Naive thymus-derived CD4-positive, alpha-beta T cell (primary cell): ENCODE measurements at regions not wholly inside any gene's neighbourhood (a gene's known extent, or its start where the extent isn't known, plus 50 kb on each side); places are given as distances from the start of the nearest gene placed in this dataset.

Experiments used
- ATAC-seq: fragments of 150-1000 bp; cut with Tn5 transposase; 2 replicates; pipeline ENCODE4 v1.10.0; 2021; ENCODE audit warnings: mild to moderate bottlenecking, moderate library complexity
- CTCF ChIA-PET: fragments of 350-600 bp; sonication (Branson Sonifier 250); formaldehyde crosslinking; loops from one replicate; lab custom pipeline; 2021; ENCODE audit warnings: antibody characterized with exemption; lab: Charles Lee
- POLR2A ChIA-PET: fragments of 350-600 bp; sonication (Branson Sonifier 250); formaldehyde crosslinking; loops from one replicate; lab custom pipeline; 2021; ENCODE audit warnings: antibody characterized with exemption, inconsistent platforms; lab: Charles Lee
- DNase-seq, 9 donors: peaks; one replicate each; pipeline versions ENCODE4 v3.0.0 to v3.0.0-alpha.2; 2020 to 2022; ENCODE audit warnings: mixed read lengths in 1 of 9
- H3K27ac ChIP-seq: one replicate; pipeline ENCODE4 v1.7.0; 2013; ENCODE audit warnings: mild to moderate bottlenecking, low read depth, low read length, moderate library complexity
- H3K27me3 ChIP-seq, 2 donors: one replicate each; pipeline ENCODE4 v1.7.0; 2013; ENCODE audit warnings: low read length in 2 of 2, mild to moderate bottlenecking in 2 of 2, moderate library complexity in 2 of 2; ENCODE audit not compliant: control insufficient read depth in 2 of 2, insufficient read depth in 2 of 2
- H3K36me3 ChIP-seq, 3 experiments: 1 replicate in 2 of 3; 2 replicates in 1 of 3; pipeline ENCODE4 v1.7.0; 2013; ENCODE audit warnings: low read length in 3 of 3, mild to moderate bottlenecking in 3 of 3, moderate library complexity in 1 of 3; ENCODE audit not compliant: insufficient read depth in 3 of 3, control insufficient read depth in 2 of 3
- H3K4me1 ChIP-seq, 2 donors: one replicate each; pipeline ENCODE4 v1.7.0; 2013; ENCODE audit warnings: low read length in 2 of 2, mild to moderate bottlenecking in 2 of 2, moderate library complexity in 1 of 2; ENCODE audit not compliant: control insufficient read depth in 2 of 2, insufficient read depth in 2 of 2
- H3K4me3 ChIP-seq: 2 replicates; pipeline ENCODE4 v1.7.0; 2013; ENCODE audit warnings: mild to moderate bottlenecking, low read length
- H3K9me3 ChIP-seq, 3 experiments: 1 replicate in 2 of 3; 2 replicates in 1 of 3; pipeline ENCODE4 v1.7.0; 2013; ENCODE audit warnings: low read length in 3 of 3; ENCODE audit not compliant: control insufficient read depth in 2 of 3
- H3K27ac Mint-ChIP-seq, 9 donors: one replicate each; pipeline ENCODE4 v1.8.0; 2020 to 2022; ENCODE audit warnings: mixed read lengths in 9 of 9, mild to moderate bottlenecking in 8 of 9, moderate library complexity in 5 of 9, inconsistent platforms in 2 of 9
- H3K27me3 Mint-ChIP-seq, 5 donors: one replicate each; pipeline ENCODE4 v1.8.0; 2021 to 2022; ENCODE audit warnings: mixed read lengths in 5 of 5, mild to moderate bottlenecking in 1 of 5
- H3K36me3 Mint-ChIP-seq, 5 donors: one replicate each; pipeline ENCODE4 v1.8.0; 2020 to 2022; ENCODE audit warnings: mixed read lengths in 5 of 5, mild to moderate bottlenecking in 3 of 5, inconsistent platforms in 1 of 5
- H3K4me1 Mint-ChIP-seq, 7 donors: one replicate each; pipeline ENCODE4 v1.8.0; 2020 to 2022; ENCODE audit warnings: mixed read lengths in 7 of 7, mild to moderate bottlenecking in 3 of 7, inconsistent platforms in 1 of 7
- H3K4me3 Mint-ChIP-seq, 10 donors: one replicate each; pipeline ENCODE4 v1.8.0; 2020 to 2022; ENCODE audit warnings: mild to moderate bottlenecking in 10 of 10, mixed read lengths in 10 of 10, moderate library complexity in 6 of 10, inconsistent platforms in 2 of 10
- H3K9me3 Mint-ChIP-seq, 11 donors: one replicate each; pipeline ENCODE4 v1.8.0; 2020 to 2022; ENCODE audit warnings: mixed read lengths in 11 of 11, mild to moderate bottlenecking in 4 of 11, inconsistent platforms in 1 of 11, moderate library complexity in 1 of 11
- intact Hi-C, 2 donors: fragments of 100-400 bp; cut with micrococcal nuclease; formaldehyde crosslinking; loops; one replicate each; pipeline ENCODE4 v1.15.1; 2023

DNA sequence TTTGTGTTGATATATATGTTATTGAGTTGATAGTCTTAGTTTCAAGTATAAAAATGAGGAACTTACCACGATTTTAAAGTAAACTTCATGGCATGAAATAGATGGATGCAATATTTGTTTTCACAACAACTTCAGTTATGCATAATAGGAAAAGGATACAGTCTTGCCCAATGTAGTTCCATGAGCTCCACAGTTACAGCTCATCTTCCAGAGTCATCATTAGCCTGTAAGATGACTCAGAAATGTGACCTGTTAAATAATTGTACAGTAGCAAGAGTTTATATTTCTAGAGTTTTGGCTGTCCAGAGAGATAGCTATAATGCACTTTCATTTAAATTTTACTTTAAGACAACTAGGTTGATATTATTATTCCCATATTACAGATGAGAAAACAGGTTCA, 80.9 kb upstream of the ARHGAP28 start:
- intact Hi-C loops, result no loop called here
- Histone ChIP-seq H3K27me3 (no peaks in the 10 kb centered on the region), H3K27ac (no peak overlapping the region), H3K9me3 (no peaks in the 10 kb centered on the region), H3K4me3 (no peak overlapping the region), H3K4me1 (no peaks in the 10 kb centered on the region), H3K36me3 (no peaks in the 10 kb centered on the region)
- no peak overlapping the region for H3K27ac Mint-ChIP-seq
- ChIA-PET CTCF (no interaction called here), POLR2A (no interaction called here)
- H3K4me1 Mint-ChIP-seq, result no peaks in the 10 kb centered on the region
- no peak for DNase-seq
- H3K36me3 Mint-ChIP-seq, result no peaks in the 10 kb centered on the region
- H3K4me3 Mint-ChIP-seq, result no peak overlapping the region
- H3K9me3 Mint-ChIP-seq, result peaks cover 0 to 16% (median 5%) of the 10 kb centered on the region in 11 donors
- no peak for ATAC-seq
- no peaks in the 10 kb centered on the region for H3K27me3 Mint-ChIP-seq

GRCh38 chr18:6649421-6650126, 79.9 kb upstream of the ARHGAP28 start:
- DNase-seq (no peak), ATAC-seq (no peak)
- no peaks in the 10 kb centered on the region for H3K4me1 ChIP-seq
- Mint-ChIP-seq H3K36me3 (no peaks in the 10 kb centered on the region), H3K9me3 (peaks cover 0 to 16% (median 6%) of the 10 kb centered on the region in 11 donors), H3K27me3 (no peaks in the 10 kb centered on the region), H3K4me1 (no peaks in the 10 kb centered on the region), H3K4me3 (no peak overlapping the region), H3K27ac (no peak overlapping the region)
- no peaks in the 10 kb centered on the region for H3K27me3 ChIP-seq
- H3K27ac ChIP-seq, result no peak overlapping the region
- intact Hi-C loops, result no loop called here
- ChIA-PET CTCF (no interaction called here), POLR2A (no interaction called here)
- no peaks in the 10 kb centered on the region for H3K36me3 ChIP-seq
- no peaks in the 10 kb centered on the region for H3K9me3 ChIP-seq
- no peak overlapping the region for H3K4me3 ChIP-seq

GRCh38 chr18:6650127-6650507, 79.4 kb upstream of the ARHGAP28 start:
- no peaks in the 10 kb centered on the region for H3K4me1 ChIP-seq
- no peak overlapping the region for H3K4me3 ChIP-seq
- no peak for ATAC-seq
- no peak overlapping the region for H3K27ac ChIP-seq
- H3K27me3 ChIP-seq, result no peaks in the 10 kb centered on the region
- Mint-ChIP-seq H3K27ac (no peak overlapping the region), H3K27me3 (no peaks in the 10 kb centered on the region), H3K4me3 (no peak overlapping the region), H3K4me1 (no peaks in the 10 kb centered on the region), H3K9me3 (peaks cover 0 to 16% (median 6%) of the 10 kb centered on the region in 11 donors), H3K36me3 (no peaks in the 10 kb centered on the region)
- intact Hi-C loops, result no loop called here
- DNase-seq, result no peak
- POLR2A ChIA-PET, result no interaction called here
- CTCF ChIA-PET, result no interaction called here
- no peaks in the 10 kb centered on the region for H3K9me3 ChIP-seq
- H3K36me3 ChIP-seq, result no peaks in the 10 kb centered on the region

DNA sequence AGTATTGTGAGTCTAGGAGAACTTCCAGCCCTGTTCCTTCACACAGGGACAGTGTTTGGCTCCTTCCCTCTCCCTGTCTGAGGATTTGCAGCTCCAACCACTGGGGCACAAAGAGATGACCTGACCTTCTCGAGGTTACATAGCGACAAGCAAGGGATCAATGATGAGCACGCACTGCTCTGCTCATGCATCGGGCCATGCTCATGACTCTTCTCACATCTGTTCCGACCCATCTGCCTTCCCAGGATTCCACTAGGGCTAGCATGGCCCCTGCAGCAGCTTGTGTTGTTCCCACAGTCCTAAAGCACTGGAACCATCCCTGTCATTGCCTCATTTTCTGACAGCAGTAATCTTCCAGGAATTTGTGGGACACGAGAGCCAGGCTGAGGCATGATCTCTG, 78.8 kb upstream of the ARHGAP28 start:
- H3K27me3 ChIP-seq, result no peaks in the 10 kb centered on the region
- POLR2A ChIA-PET, result no interaction called here
- intact Hi-C loops, result no loop called here
- ATAC-seq (no peak), DNase-seq (no peak)
- H3K4me1 Mint-ChIP-seq, result no peaks in the 10 kb centered on the region
- CTCF ChIA-PET, result no interaction called here
- no peaks in the 10 kb centered on the region for H3K36me3 Mint-ChIP-seq
- H3K4me3 ChIP-seq, result no peak overlapping the region
- peaks cover 0 to 21% (median 12%) of the 10 kb centered on the region in 11 donors for H3K9me3 Mint-ChIP-seq
- H3K4me3 Mint-ChIP-seq, result no peak overlapping the region
- no peak overlapping the region for H3K27ac Mint-ChIP-seq
- H3K36me3 ChIP-seq, result no peaks in the 10 kb centered on the region
- H3K27ac ChIP-seq, result no peak overlapping the region
- H3K4me1 ChIP-seq, result no peaks in the 10 kb centered on the region
- no peaks in the 10 kb centered on the region for H3K9me3 ChIP-seq
- H3K27me3 Mint-ChIP-seq, result no peaks in the 10 kb centered on the region

GRCh38 chr18:6652098-6652497, 77.4 kb upstream of the ARHGAP28 start:
- Histone ChIP-seq H3K36me3 (no peaks in the 10 kb centered on the region), H3K4me1 (no peaks in the 10 kb centered on the region), H3K9me3 (no peaks in the 10 kb centered on the region), H3K27ac (no peak overlapping the region), H3K4me3 (no peak overlapping the region), H3K27me3 (no peaks in the 10 kb centered on the region)
- intact Hi-C loops, result no loop called here
- no peak overlapping the region for H3K4me3 Mint-ChIP-seq
- POLR2A ChIA-PET, result no interaction called here
- no peak for ATAC-seq
- no peaks in the 10 kb centered on the region for H3K4me1 Mint-ChIP-seq
- H3K9me3 Mint-ChIP-seq, result peaks cover 0 to 17% (median 12%) of the 10 kb centered on the region in 11 donors
- H3K27me3 Mint-ChIP-seq, result no peaks in the 10 kb centered on the region
- H3K27ac Mint-ChIP-seq, result no peak overlapping the region
- CTCF ChIA-PET, result no interaction called here
- no peaks in the 10 kb centered on the region for H3K36me3 Mint-ChIP-seq
- DNase-seq, result no peak

DNA sequence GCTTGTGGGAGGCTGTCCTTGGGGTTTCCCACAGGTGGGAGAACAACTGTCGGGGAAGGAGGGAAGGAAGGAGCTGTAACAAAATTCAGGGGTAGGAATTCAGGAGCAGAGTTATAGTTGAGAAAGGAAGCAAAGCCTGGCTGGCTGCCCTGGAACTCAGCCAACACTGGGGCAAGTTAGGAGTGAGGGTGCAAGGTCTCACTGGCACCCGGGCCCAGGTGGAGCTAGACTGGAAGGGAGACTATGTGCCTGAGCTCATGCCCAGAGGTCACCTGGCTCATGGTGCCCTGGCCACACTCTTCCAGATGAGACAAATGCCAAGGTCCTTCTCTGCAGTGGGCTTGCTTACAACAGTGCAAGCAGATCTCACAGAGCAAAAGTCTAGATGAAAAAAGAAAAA, 75.6 kb upstream of the ARHGAP28 start:
- DNase-seq (no peak), ATAC-seq (no peak)
- Mint-ChIP-seq H3K27ac (no peak overlapping the region), H3K9me3 (peaks cover 0 to 15% (median 9%) of the 10 kb centered on the region in 11 donors), H3K27me3 (no peaks in the 10 kb centered on the region), H3K36me3 (no peaks in the 10 kb centered on the region), H3K4me1 (no peaks in the 10 kb centered on the region), H3K4me3 (no peak overlapping the region)
- Histone ChIP-seq H3K4me1 (no peaks in the 10 kb centered on the region), H3K27me3 (no peaks in the 10 kb centered on the region), H3K4me3 (no peak overlapping the region), H3K36me3 (no peaks in the 10 kb centered on the region), H3K27ac (no peak overlapping the region), H3K9me3 (no peaks in the 10 kb centered on the region)
- intact Hi-C loops, result no loop called here
- ChIA-PET POLR2A (no interaction called here), CTCF (no interaction called here)

- Mint-ChIP-seq H3K27ac (no peak overlapping the region), H3K4me3 (no peak overlapping the region), H3K36me3 (no peaks in the 10 kb centered on the region), H3K9me3 (peaks cover 0 to 13% (median 5%) of the 10 kb centered on the region in 11 donors), H3K4me1 (no peaks in the 10 kb centered on the region), H3K27me3 (no peaks in the 10 kb centered on the region)
- Histone ChIP-seq H3K27me3 (no peaks in the 10 kb centered on the region), H3K27ac (no peak overlapping the region), H3K36me3 (no peaks in the 10 kb centered on the region), H3K9me3 (no peaks in the 10 kb centered on the region), H3K4me1 (no peaks in the 10 kb centered on the region), H3K4me3 (no peak overlapping the region)
- DNase-seq (no peak), ATAC-seq (no peak)
- CTCF ChIA-PET, result no interaction called here
- POLR2A ChIA-PET, result no interaction called here
- intact Hi-C loops, result no loop called here
Measured at GRCh38 chr18:6659963-6660725, 69.4 kb upstream of the ARHGAP28 start.
